Upper lobe of left lung (tissue), 4 donors: ENCODE measurements at regions not wholly inside any gene's neighbourhood (a gene's known extent, or its start where the extent isn't known, plus 50 kb on each side); places are given as distances from the start of the nearest gene placed in this dataset.

Experiments used
- CTCF ChIP-seq, 6 experiments: fragments of 450-650 bp in 4 of 6; fragments of 200-600 bp in 2 of 6; sonication (generic) in 2 of 6; IDR thresholded peaks; one replicate each; pipeline ENCODE4 v1.5.1; 2016 to 2019; ENCODE audit warnings: antibody characterized with exemption in 6 of 6
- POLR2A ChIP-seq, 4 donors: fragments of 450-650 bp; IDR thresholded peaks; one replicate each; pipeline ENCODE4 v1.5.1; 2016 to 2017; ENCODE audit warnings: antibody characterized with exemption in 4 of 4, mild to moderate bottlenecking in 2 of 4
- POLR2AphosphoS5 ChIP-seq, 2 donors: sonication (generic); formaldehyde crosslinking; IDR thresholded peaks; one replicate each; pipeline ENCODE4 v1.5.1; 2017; ENCODE audit warnings: antibody characterized with exemption in 2 of 2

DNA sequence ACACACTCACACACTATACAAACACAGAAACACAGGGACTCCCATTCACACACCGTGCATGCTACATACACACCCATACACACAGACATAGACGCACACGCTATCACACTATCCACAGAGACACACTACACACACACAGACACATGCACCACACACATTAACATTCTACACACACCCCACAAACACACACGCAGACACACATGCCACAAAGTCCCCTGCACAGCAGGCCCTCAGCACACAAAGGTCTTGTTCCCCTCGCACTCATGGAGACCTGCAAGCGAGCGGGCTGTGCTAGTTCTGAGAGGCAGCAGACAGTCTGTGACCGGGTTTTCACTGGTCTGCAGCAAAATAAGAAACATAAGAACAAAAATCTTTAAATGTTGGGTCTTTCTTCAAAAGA lies 429.6 kb upstream of the SALL3 start:
- TF ChIP-seq POLR2A (IDR thresholded peaks at IDR 0.05) (no peak), CTCF (IDR thresholded peaks at IDR 0.05) (no peak), POLR2AphosphoS5 (IDR thresholded peaks at IDR 0.05) (no peak)
